D341Med (cell line): ENCODE measurements at regions not wholly inside any gene's neighbourhood (a gene's known extent, or its start where the extent isn't known, plus 50 kb on each side); places are given as distances from the start of the nearest gene placed in this dataset.
A peak's percentile ranks its signal among the peaks of the same experiment; 100 is the strongest.
"Not testable (repeated sequence)": the region's sequence is repeated elsewhere in the genome, so short reads cannot be mapped to it uniquely, and the experiment has no call there.

Experiments
- DNase-seq: peaks from one replicate; pipeline ENCODE4 v3.0.0; 2012; ENCODE audit warnings: low spot score

DNA sequence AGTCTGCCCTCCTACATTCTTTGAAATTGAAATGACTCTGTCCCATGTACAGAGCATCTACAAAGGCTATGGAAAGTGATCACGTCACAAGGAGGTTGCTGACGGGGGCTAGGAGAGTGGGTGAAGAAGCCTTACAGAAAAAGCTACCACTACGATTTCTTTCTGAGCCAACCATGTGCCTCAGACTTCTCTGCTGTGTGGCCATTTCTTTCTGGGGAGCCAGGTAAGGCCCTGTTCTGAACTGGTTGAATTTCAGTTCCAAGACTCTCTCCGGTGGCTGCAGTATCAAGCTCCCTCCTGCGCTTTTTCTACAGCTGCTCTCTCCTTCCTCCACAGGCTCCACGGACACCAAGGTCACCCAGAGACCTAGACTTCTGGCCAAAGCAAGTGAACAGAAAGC, 112.5 kb upstream of the PRSS1 start:
- DNase-seq: no peak

DNA sequence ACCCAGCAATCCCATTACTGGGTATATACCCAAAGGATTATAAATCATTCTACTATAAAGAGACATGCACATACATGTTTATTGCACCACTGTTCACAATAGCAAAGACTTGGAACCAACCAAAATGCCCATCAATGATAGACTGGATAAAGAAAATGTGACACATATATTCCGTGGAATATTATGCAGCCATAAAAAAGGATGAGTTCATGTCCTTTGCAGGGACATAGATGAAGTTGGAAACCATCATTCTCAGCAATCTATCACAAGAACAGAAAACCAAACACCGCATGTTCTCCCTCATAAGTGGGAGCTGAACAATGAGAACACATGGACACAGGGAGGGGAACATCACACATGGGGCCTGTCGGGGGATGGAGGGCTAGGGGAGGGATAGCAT, 113.2 kb upstream of the PRSS1 start:
- DNase-seq: not testable (repeated sequence)

DNA sequence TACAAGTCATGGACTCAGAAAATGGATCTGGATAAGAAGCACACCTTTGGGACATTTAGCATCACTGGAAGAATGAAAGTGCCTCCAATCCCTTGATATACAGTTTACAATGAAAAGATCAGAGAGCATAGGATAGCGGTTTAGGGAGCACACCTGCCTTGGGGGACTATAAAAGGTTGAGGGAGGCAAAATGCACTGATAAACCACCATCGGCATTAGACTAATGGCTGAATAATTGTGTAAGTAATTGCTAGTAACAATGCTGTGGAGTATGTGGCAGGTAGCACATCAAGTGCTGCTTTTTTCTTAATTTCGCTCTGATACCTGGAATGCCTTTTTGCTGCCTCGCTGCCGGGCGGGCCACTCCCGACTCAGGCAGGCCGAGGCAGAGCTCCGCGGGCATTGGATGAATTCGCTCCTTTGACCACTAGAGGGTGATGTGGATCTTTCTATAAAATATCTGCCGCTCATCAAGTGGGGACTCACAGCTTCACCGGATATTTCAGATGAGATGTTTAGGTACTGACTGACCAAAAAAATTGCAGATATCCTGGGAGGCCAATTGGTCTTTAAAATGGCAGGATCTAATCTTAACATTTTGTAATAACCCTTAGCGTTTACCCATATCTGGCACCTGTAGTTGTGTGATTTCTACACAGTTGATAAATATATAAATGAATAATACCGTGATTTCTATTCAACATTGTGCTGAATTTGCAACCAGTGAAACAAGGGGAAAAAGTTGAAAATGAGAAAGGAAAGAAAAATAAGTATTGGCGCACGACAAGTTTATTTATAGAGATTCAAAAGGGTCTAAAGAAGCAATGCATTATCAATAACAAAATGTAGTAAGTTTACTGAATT, 116.8 kb upstream of the PRSS1 start:
- peak; percentile 87 for DNase-seq

DNA sequence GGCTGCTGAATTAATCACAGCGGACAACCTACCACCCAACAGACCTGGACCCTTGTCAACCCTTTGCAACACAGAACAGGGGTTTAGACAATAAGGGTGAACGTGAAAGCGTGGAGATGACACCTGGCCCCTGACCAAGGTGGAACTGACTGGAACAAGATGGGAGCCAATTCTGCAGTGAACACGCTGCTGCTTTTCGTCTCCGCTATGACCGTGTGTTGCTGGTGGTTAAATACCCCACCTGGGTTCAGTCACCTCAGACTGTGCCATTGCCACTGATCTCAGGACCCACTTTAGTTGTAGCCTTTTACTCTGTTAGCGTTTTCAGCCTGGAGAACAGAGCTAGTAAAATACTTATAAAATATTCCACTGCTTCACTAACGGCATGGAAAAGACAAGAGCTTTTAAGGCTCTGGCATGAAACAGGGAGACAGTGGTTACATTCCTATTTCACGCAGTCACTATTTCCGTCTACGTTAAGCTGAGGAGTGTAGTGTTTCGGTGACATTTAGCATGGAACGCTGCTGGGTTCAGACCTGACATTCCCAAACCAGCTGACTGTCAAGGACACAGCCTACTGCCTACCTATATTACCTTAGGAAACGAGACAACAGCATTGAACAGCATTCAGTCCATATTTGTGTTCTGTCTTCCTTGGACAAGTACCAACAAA, 119.5 kb upstream of the PRSS1 start:
- no peak for DNase-seq

DNA sequence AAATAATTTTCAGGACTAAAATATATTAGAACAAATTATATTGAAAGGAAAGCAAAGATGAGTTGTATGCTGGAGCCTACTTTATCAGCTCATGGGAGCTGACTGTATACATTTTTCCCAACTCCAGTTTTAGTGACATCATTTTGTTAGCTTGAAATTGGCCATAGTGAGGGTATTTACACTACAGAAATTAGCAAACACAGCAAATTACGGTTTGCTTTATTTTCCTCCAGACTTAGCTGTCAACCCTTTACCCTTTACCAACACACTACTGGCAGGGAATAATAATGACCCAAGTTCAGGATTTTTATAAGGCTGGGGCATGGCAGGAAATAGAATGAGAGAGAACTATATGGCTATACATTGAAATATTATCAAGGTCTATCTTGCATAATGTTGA, 120.3 kb upstream of the PRSS1 start:
- no peak for DNase-seq

DNA sequence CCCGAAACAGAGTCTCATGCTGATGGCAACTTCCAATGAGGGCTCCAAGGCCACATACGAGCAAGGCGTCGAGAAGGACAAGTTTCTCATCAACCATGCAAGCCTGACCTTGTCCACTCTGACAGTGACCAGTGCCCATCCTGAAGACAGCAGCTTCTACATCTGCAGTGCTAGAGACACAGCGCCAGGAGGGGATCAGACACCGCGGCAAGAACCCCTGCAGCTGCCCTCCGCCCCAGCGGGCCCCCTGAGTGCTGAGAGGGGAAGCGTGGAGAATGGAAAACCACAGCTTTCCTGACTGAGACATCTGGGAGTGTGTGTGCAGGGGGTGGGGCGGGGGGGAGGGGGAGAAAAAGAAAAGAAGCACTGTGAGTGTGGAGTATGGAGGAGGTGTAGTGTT, 122.0 kb upstream of the PRSS1 start:
- not testable (repeated sequence) for DNase-seq

DNA sequence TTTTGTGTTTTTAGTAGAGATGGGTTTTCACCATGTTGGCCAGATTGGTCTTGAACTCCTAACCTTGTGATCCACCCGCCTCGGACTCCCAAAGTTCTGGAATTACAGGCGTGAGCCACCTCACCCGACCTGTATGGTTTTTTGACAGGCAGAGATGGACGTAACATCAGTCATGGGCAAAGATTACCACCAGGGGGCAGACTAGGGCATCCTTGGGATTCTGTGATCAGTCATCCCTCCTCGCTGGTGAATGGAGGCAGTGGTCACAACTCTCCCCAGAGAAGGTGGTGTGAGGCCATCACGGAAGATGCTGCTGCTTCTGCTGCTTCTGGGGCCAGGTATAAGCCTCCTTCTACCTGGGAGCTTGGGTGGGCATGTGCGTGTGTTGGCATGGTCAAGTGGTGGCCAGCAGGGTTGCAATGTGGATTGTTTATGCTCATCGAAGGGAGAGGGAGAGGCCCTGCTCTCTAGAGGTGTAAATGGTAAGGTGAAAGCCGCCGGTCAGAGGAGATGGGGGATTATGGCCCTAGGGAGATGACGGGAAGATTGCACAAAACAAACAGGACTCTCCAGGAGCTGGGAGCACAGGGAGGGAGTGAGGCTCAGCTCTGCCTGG, 122.7 kb upstream of the PRSS1 start:
- peak; percentile 62 for DNase-seq

DNA sequence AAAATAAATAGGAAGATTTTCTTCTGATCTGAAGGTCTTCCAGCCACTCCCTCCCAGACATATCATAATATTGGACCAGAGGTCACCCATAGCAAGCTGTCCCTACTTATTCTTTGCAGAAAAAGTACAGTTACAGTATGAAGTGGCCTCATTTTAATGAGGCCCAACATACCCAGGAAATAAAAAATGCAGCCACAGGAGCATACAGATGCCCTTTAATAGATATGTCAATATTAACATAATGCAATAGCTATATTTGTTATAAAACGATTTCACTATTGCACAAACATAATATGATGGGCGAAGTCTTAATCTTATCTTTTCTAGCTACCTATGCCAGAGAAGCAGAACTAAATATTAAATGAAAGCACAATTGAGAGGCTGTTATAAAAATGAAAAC, 124.1 kb upstream of the PRSS1 start:
- not testable (repeated sequence) for DNase-seq

DNA sequence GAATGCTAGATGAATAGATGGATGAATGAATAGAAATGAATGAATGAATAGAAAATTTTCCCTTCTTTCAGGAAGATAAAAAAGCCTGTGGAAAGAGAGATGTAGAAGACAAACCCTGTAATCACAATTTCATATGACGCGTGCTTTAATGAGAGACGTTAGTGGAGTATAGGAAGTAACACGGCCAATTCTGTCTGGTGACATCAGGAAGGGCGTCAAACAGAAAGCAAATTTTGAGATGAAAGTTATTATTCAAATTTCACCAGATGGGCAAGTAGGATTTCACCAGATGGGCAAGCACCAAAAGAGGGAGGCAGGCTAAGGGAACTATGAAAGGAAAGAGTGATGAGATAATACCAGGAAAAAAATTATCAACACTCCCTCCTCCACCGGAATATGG, 128.9 kb upstream of the PRSS1 start:
- DNase-seq: no peak

DNA sequence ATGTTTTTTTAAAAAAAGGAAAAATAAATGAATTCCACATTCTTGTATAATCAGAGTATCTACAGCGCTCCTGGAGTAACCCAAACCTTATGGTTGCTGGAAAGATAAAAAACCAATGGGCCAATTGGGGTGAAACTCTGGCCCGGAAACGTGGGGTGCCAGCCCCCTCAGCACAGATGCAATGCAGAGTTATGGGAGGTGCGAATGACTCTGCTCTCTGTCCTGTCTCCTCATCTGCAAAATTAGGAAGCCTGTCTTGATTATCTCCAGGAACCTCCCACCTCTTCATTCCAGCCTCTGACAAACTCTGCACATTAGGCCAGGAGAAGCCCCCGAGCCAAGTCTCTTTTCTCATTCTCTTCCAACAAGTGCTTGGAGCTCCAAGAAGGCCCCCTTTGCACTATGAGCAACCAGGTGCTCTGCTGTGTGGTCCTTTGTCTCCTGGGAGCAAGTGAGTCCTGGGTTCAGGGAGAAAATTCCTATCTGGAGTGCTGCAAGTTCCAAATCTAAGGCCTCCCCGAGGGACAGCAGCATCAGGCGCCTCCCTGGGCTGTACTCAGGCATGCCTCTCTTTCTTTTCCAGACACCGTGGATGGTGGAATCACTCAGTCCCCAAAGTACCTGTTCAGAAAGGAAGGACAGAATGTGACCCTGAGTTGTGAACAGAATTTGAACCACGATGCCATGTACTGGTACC, 130.5 kb upstream of the PRSS1 start:
- DNase-seq: no peak

DNA sequence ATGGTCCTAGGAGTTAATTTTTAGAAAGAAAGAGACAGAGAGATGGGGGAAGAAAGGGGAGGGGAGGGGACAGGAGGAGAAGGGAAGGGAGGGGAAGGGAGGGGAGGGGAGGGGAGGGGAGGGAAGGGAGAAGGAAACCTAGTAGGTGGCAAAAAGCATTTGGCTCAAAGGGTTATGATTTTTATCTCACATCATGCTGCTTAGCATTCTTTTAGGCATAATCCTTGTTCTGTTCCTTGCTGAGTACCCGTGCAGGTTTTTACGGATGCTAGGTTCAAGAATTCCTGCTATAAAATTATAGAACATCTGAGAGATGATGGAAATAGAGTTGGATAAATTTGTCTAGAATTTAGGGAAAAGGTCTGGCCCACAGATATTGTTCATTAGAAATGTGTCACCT, 132.4 kb upstream of the PRSS1 start:
- no peak for DNase-seq

DNA sequence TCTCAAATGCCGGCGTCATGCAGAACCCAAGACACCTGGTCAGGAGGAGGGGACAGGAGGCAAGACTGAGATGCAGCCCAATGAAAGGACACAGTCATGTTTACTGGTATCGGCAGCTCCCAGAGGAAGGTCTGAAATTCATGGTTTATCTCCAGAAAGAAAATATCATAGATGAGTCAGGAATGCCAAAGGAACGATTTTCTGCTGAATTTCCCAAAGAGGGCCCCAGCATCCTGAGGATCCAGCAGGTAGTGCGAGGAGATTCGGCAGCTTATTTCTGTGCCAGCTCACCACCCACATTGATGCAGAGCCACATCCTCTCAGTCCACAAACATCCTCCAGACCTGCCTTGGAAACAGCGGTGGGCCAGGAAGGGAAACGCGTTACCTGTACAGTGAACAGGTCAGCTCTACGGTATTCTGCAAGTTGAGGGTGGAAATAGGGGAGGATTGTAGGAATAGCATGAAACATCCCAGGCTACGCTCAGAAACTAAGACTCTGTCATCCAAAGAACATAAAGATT, 133.1 kb upstream of the PRSS1 start:
- no peak for DNase-seq

DNA sequence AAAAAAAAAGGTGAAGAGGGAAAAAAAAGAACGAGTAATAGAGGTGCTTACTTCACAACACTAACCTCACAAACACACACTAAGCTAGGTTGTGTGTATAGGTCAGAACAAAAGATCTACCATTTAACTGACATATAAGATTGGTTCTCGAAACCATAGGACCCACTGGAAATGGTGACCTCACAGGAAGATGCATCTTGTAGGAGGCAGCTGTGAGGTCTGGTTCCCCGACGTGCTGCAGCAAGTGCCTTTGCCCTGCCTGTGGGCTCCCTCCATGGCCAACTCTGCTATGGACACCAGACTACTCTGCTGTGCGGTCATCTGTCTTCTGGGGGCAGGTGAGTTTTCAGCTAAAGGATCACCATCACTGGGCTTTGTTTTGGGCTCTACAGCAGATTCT, 133.8 kb upstream of the PRSS1 start:
- no peak for DNase-seq

DNA sequence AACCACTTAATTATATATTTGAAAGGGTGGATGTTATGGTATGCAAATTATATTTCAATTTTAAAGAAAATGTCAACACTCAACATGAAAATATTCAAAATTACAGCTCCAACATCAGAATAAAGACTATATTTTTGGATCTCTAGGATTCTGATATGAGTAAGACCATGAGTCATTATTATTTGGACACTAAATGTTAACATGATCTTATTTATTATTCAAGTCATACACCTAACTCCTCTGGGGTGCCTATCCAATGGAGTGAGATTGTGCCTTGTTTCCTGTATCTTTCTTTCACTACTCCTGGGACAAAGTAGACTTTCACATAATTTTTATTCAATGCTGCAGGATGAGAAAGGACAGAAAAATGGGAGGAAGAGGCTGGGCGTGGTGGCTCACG, 135.2 kb upstream of the PRSS1 start:
- DNase-seq: no peak

DNA sequence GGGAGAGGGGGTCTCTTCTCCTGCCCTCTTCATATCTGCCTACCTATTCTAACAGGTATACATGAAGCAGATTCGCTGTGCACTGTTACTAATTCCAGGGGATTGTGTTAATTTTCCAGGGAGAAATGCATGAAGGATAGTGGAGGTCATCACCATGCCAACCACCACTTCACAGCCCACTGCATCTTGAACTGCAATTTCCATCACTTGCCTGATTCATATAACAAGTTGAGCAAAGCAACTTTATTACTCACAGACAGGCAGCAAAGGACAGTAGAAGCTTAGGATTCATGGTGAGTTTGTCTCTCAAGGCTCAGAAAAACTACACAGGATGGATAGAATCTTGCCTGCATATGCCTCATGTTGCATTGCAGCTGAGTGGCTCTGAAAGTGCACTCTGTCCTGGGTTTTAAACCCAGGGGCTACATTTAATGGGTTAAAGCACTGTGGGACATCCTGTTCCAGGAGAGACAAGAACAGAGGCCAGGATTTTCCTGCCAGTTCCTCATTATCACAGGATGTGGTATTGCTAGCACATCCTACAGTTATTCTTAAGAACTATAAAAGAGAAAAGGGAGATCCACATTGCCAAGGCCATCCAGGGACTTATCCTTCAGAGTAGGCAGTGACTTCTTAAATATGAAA, 136.9 kb upstream of the PRSS1 start:
- DNase-seq: no peak

DNA sequence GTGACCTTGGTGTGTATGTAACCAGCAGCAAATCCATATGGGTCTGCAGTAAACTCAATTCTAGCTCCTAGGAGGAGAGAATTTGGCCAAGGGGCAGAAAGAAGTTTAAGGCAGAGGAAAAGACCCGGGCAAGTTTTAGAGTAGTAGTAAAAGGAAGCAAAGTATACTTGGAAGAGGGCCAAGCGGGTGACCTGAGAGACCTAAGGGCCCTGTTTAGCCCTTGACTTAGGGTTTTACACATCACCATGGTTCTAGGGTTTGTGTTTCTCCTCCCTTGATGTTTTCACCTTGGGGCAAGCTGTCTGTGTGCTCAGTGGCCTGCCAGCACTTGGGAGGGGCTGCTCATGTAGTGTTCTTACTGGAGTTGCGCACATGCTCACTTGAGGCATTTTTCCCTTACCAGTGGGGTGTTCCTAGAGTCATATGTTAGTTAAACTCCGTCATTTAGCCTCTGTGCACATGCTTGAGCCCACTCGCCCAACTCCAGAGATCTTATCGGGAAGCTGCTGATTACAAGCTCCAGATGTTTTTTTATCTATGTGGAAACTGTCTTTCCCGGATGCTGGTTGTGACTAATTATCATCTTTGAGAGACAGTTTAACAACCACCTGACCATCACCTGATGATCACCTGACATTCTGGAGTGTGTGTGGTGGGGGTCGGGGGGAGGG, 137.6 kb upstream of the PRSS1 start:
- no peak for DNase-seq

DNA sequence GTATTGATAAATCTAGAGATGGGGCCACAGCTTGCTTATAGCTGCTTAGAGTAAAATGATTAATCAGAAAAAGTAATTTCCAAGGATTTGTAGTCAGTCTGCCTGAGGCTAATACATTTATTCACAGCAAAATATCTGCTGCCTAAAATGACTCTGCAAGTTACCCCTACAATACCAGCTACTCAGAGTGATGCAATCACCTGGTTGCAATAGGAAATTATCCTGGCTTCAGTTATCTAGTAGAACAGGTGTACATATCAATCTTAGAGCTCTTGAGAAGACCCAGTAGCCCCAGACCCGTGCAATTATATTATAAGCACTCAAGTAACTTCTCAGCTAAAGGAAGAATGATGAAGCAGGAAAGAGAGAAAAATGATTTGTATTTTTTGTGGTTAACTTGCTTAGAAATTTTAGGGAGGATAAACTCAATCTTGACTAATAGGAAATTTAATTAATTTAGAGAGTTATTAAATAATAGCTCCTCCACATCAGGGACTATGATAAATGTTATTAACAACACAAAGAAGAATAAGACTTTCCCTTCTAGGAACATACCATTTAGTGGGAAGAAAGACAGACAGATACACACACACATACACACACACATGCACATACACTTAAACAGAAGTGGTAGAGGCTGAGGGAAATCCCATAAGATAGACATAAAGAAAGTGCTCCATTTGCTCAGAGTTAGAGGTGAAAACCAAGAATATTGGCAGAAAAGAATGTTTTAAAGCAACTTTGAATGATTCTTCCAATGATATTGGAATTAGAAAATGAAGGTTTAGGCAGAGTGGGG, 140.4 kb upstream of the PRSS1 start:
- no peak for DNase-seq

DNA sequence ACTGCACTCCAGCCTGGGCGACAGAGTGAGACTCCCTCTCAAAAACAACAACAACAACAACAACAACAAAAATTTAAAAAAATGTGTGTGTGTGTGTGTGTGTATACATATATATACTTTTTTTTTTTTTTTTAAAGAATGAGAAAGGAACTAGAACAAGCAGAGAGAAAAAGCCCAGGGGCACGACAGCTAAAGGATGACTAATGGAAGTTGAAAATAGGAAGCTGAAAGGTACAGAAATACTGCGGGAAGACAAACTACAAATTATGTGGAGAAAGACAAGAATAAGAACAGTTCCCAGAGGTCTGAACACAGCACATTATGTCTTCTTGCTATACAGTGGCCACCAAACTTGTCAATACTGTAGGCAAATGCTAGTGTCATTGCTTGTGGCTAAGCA, 141.9 kb upstream of the PRSS1 start:
- no peak for DNase-seq

DNA sequence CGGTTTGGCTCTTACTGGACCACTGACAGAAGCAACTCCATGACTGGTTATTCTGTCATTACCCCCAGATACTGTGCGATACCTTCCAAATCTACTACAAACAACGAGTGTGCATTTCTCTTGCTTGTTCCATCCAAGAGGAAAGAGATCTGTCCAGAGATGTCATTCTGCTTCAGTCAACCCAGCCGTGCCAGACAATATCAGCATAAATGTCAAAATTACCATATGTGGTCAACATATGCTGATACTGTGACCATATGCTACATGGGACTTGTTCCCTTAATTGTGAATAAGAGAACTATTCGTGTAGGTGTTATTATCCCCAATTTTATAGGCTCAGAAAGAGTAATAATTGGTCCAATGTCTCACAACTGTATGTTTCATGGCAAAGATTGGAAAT, 143.2 kb upstream of the PRSS1 start:
- DNase-seq: no peak

DNA sequence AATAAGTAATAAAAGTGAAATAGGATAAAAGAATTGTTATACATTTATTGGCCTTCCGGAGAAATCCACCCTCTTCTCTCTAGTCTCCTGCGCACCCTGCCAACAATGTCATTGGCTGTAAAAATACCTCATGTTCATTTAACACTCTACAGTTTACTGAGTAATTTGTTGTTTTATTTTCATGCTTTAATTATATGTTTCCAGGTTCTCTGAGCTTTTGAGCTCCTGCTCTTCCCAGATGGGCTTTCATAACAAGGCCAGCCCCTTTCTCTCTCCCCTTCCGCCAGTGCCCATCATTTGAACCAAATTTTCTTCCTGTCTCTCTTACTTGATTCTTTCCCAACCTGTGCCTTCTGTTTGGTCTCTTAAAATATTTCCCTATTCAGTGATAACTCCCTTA, 144.6 kb upstream of the PRSS1 start:
- DNase-seq: no peak
